HG03439 (cell line): ENCODE measurements at regions not wholly inside any gene's neighbourhood (a gene's known extent, or its start where the extent isn't known, plus 50 kb on each side); places are given as distances from the start of the nearest gene placed in this dataset.
"Not testable (repeated sequence)": the region's sequence is repeated elsewhere in the genome, so short reads cannot be mapped to it uniquely, and the experiment has no call there.

Source experiments
- ATAC-seq: cut with Tn5 transposase; IDR thresholded peaks from one replicate; pipeline ENCODE4 v1.9.1; 2021; ENCODE audit warnings: mild to moderate bottlenecking, moderate library complexity; ENCODE audit not compliant: unreplicated experiment

DNA sequence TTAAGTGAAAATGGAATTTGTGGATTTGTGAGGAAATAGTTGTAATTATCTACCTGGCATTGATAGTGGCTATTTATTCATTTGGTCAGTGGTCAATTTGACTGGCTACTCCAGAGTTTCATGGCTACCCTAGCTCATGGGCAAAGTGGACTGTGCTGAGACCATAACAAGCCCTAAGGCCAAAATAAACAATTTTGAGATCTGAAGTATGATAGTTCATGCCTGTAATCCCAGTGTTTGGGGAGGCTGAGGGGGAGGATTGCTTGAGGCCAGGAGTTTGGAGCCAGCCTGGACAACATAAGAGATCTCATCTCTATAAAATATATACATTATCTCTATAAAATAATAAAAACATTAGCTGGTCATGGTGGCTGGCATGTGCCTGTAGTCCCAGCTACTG is 311.7 kb downstream of the HIVEP2 start:
- ATAC-seq = no peak

DNA sequence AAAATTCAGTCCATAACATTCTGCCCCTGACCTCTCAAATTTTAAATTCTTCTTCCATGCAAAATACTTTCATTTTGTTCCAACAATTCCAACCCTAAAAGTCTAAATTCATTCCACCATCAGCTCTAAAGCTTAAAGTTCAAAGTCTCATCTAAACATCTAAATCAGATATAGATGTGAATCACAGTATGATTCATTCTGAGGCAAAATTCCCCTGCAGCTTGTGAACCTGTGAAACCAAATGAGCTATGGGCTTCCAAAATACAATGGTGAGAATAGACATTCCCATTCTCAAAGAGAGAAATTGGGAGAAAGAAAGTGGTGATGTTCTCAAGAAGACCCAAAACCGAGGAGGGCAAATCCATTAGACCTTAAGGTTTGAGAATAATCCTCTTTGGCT is 309.8 kb downstream of the HIVEP2 start:
- no peak for ATAC-seq

GRCh38 chr6:142637624-142638351 is 307.2 kb downstream of the HIVEP2 start:
- no peak for ATAC-seq

GRCh38 chr6:142642651-142643050 is 302.3 kb downstream of the HIVEP2 start:
- no peak for ATAC-seq

GRCh38 chr6:142644866-142645265 is 300.1 kb downstream of the HIVEP2 start:
- no peak for ATAC-seq

DNA sequence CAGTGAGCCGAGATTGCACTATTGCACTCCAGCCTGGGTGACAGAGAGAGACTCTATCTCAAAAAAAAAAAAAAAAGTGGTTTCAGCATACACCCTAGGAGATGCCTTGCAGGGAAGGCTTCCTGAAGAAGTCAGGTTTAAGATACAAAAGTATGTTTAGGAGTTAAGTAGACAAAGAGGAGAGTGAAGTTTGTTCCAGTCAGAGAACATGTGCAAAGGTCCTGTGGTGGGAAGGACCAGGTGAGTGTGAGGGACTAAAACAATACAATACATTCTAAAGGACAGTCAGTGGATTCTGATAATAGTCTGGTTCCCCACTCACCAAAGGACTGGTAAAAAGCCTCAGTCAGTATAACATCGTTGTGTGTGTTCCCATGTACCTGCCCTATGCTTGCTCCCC is 299.3 kb downstream of the HIVEP2 start:
- no peak for ATAC-seq

GRCh38 chr6:142647449-142648035 is 297.4 kb downstream of the HIVEP2 start:
- no peak for ATAC-seq

- ATAC-seq = no peak
These were observed 296.9 kb downstream of the HIVEP2 start for GRCh38 chr6:142648036-142648451.

- ATAC-seq = no peak
These were observed 296.4 kb downstream of the HIVEP2 start for GRCh38 chr6:142648526-142648925.

DNA sequence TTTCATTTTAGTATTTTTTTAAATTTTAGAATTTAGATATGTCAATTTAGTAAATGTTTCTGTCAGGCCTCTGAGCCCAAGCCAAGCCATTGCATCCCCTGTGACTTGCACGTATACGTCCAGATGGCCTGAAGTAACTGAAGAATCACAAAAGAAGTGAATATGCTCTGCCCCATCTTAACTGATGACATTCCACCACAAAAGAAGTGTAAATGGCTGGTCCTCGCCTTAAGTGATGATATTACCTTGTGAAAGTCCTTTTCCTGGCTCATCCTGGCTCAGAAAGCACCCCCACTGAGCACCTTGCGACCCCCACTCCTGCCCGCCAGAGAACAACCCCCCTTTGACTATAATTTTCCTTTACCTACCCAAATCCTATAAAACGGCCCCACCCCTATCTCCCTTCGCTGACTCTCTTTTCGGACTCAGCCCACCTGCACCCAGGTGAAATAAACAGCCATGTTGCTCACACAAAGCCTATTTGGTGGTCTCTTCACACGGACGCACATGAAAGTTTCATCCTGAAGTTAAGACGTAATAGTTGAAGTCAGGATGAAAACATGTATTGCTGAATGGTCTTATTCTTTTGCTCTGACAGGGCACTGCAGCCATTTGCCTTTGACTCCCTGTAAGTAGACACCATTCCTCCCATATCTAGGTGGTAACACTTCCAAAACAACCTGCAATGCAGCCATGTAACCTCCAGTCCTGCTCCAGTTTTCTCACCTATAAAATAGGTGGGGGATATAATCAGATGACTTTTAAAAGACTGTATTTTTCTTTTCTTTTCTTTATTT is 295.3 kb downstream of the HIVEP2 start:
- not testable (repeated sequence) for ATAC-seq

DNA sequence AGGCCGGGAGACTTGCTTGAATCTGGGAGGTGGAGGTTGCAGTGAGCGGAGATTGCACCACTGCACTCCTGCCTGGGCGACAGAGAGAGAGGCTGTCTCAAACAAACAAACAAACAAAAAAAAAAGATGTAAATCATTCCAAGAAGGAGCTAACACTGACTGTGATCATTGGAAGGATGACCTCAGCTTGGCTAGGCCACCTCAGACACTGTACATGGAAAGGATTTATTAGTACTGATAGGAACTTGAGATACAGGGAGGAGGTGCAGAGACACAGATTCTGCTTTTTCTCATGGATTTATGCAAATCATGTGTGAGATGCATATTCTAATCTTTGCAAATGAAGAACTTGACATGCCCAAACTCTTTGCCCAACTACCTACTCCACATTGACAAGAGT is 293.6 kb downstream of the HIVEP2 start:
- no peak for ATAC-seq

GRCh38 chr6:142653710-142654420 is 291.1 kb downstream of the HIVEP2 start:
- ATAC-seq = no peak

GRCh38 chr6:142659661-142660060 is 285.3 kb downstream of the HIVEP2 start:
- no peak for ATAC-seq

GRCh38 chr6:142665393-142665792 is 279.6 kb downstream of the HIVEP2 start:
- no peak for ATAC-seq

DNA sequence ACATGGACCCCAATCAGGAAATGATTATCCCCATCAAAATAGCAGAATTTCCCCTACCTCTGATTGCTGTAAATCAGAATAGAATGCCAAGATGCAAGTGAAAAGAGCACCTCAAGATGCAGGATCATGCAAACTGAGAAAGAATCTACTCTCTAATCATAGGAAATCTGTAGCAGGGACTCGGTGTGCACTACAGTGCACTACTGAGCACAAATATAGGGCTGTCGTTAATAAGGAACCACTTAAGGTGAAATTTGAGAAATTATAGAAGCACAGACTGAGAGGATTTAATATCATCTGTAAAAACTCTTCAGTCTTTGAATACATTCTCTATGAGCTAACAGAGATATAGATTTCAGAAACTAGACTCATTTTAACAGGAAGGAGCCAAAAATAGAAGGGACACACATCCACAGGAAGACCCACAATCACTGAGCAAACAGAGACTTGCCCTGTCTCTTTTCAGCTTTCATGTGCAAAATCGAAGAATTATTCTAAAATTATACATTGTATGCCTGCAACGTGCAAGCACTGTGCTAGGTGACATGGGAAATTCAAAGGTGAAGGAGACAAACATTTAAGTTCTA is 278.3 kb downstream of the HIVEP2 start:
- ATAC-seq = no peak

GRCh38 chr6:142669471-142670351 is 275.3 kb downstream of the HIVEP2 start:
- ATAC-seq = no peak

DNA sequence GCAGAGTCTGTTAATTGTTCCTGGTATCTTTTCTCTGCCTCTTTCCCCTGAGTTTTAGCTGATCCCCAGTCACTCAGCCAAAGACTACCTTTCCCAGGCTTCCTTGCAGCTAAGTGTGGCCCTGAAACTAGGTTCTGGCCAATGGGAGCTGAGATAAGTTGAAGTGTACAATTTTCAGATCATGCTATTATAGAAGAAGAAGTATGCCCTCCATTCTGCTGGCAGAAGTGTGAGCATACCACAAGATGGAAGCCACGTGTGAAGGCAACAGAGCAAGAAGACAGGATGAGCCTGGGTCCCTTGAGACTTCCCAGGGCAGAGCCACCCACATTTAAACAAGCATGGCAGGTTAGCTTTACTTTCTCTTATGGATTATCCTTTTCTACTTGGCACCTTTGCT is 273.2 kb downstream of the HIVEP2 start:
- ATAC-seq = no peak

- no peak for ATAC-seq
These were observed 269.5 kb downstream of the HIVEP2 start for GRCh38 chr6:142675517-142675916.

DNA sequence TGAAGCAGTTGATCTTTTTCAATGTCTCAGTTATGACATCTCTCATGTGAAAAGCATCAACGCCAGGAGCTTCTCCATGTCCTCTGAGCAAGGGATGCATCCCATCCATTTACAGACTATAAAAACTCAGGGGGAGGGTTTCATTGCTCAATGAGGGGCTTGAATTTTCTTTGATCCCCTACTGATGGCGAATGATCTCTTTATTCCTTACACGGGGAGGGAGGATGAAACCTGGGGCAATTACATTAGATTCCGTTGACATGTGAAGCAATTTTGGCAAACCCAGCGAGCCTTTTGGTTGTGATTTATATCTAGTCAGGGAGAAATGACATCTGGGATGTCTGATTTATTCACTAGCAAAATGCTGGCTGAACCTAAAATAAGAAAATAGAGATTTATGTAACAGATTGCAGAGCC is 268.9 kb downstream of the HIVEP2 start:
- ATAC-seq = no peak

DNA sequence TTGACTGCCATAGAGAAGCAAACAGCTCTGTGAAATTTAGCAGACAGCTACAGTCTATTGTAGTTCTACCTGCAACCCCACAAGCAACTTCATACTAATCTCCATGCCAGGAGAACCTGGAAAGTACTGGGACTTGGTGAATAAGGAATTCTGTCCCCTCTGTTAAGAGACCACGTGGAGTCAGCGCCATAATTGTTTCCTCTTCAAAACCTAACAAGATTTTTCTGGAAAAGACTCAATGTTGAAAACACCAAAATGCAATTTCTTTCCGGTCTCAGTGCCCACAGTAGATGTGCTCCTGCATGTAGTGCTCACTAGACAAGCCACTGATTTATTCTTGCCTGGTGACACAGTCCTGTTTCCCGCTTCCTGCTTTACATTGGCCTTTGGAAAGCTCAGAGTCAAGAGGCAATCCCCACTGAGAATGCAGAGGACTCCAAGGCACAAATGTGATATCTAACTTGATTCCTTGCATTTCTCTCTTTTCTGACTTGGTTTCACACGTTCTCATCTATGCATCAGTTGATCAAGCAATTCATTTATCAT is 268.3 kb downstream of the HIVEP2 start:
- ATAC-seq = no peak
